ENCODE measurements at regions not wholly inside any gene's neighbourhood (a gene's known extent, or its start where the extent isn't known, plus 50 kb on each side); places are given as distances from the start of the nearest gene placed in this dataset.
A peak's percentile ranks its signal among the peaks of the same experiment; 100 is the strongest.

DNA sequence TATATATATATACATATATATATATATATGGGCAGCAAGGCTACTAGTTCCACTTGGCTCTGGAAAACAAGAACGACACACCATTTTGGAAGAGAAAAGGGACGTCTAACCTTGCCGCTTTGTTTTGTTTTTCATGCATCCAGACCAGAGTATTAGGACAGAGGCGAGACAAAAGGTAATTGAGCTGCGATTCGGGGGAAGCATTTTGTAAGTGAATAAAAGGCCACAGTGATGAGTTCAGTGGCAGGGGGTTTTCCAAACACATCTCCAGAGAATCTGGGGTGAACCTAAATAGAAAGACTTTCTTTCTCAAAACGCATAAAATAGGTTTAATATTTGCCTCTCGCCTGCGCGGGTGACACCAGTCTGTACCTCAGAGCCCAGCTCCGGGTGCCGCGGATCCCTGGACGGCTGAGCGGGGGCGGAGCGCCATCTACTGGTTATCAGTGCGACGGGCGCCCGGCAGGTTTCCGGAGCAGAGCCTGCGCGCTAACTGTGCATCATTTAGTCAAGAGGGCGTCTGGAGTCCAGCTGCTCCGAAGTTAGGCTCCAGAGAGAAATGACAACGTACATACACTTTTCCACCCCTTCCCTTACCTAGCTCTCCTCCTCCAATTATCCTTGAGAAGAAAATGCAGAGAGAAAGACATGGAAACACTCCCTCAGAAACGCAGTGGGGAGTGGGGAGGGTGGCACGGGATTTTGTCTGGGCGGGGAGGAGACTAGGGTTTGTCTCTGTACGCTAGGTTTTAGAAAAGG is 262.3 kb downstream of the TBC1D4 start (continued):
- no peak for TF ChIP-seq KLF9 (CRISPR knock-in tag; IDR thresholded peaks at IDR 0.05; ENCODE audit: low read depth)
- TF ChIP-seq, protein P1, sequence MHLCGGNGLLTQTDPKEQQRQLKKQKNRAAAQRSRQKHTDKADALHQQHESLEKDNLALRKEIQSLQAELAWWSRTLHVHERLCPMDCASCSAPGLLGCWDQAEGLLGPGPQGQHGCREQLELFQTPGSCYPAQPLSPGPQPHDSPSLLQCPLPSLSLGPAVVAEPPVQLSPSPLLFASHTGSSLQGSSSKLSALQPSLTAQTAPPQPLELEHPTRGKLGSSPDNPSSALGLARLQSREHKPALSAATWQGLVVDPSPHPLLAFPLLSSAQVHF (CRISPR knock-in tag; IDR thresholded peaks at IDR 0.05): no peak
- no peak for TF ChIP-seq ZKSCAN5 (CRISPR knock-in tag; IDR thresholded peaks at IDR 0.05)
- no peak for TF ChIP-seq ZNF572 (CRISPR knock-in tag; IDR thresholded peaks at IDR 0.05)
- no peak for TF ChIP-seq ZNF556 (CRISPR knock-in tag; IDR thresholded peaks at IDR 0.05; ENCODE audit: borderline replicate concordance)
- no peak for TF ChIP-seq ZNF124 (CRISPR knock-in tag; IDR thresholded peaks at IDR 0.05)
- TF ChIP-seq, protein P2, sequence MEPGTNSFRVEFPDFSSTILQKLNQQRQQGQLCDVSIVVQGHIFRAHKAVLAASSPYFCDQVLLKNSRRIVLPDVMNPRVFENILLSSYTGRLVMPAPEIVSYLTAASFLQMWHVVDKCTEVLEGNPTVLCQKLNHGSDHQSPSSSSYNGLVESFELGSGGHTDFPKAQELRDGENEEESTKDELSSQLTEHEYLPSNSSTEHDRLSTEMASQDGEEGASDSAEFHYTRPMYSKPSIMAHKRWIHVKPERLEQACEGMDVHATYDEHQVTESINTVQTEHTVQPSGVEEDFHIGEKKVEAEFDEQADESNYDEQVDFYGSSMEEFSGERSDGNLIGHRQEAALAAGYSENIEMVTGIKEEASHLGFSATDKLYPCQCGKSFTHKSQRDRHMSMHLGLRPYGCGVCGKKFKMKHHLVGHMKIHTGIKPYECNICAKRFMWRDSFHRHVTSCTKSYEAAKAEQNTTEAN (CRISPR knock-in tag; conservative IDR thresholded peaks at IDR 0.05): no peak
- no peak for TF ChIP-seq ZNF501 (CRISPR knock-in tag; IDR thresholded peaks at IDR 0.05)
- TF ChIP-seq ZNF652 (CRISPR knock-in tag; IDR thresholded peaks at IDR 0.05; ENCODE audit: borderline replicate concordance, low read depth): no peak
- no peak for TF ChIP-seq ZNF383 (CRISPR knock-in tag; IDR thresholded peaks at IDR 0.05; ENCODE audit: borderline replicate concordance)
- TF ChIP-seq ZNF230 (CRISPR knock-in tag; IDR thresholded peaks at IDR 0.05): 0 out of 2 replicates have a peak, but pooled peaks have one; percentile 42
- TF ChIP-seq ZNF10 (CRISPR knock-in tag; IDR thresholded peaks at IDR 0.05; ENCODE audit: borderline replicate concordance, low read depth): no peak
- no peak for TF ChIP-seq ZNF781 (CRISPR knock-in tag; IDR thresholded peaks at IDR 0.05; ENCODE audit: borderline replicate concordance, not compliant biosample characterization)
- TF ChIP-seq ELF1 (CRISPR knock-in tag; IDR thresholded peaks at IDR 0.05): no peak
- no peak for TF ChIP-seq KDM6A (CRISPR knock-in tag; IDR thresholded peaks at IDR 0.05; ENCODE audit: low read depth)
- no peak for TF ChIP-seq KLF11 (CRISPR knock-in tag; IDR thresholded peaks at IDR 0.05)
- TF ChIP-seq KMT2B (CRISPR knock-in tag; IDR thresholded peaks at IDR 0.05): no peak
- TF ChIP-seq ZFP37 (CRISPR knock-in tag; IDR thresholded peaks at IDR 0.05; ENCODE audit: borderline replicate concordance): no peak
- TF ChIP-seq GABPB1 (CRISPR knock-in tag; IDR thresholded peaks at IDR 0.05): peak; percentile 38; the same call in 1 of the 2 replicates
- TF ChIP-seq, protein P3, sequence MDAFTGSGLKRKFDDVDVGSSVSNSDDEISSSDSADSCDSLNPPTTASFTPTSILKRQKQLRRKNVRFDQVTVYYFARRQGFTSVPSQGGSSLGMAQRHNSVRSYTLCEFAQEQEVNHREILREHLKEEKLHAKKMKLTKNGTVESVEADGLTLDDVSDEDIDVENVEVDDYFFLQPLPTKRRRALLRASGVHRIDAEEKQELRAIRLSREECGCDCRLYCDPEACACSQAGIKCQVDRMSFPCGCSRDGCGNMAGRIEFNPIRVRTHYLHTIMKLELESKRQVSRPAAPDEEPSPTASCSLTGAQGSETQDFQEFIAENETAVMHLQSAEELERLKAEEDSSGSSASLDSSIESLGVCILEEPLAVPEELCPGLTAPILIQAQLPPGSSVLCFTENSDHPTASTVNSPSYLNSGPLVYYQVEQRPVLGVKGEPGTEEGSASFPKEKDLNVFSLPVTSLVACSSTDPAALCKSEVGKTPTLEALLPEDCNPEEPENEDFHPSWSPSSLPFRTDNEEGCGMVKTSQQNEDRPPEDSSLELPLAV (CRISPR knock-in tag; conservative IDR thresholded peaks at IDR 0.05; ENCODE audit: low read depth): no peak
- no peak for TF ChIP-seq CAMTA2 (CRISPR knock-in tag; IDR thresholded peaks at IDR 0.05; ENCODE audit: borderline replicate concordance)
- no peak for TF ChIP-seq ZNF136 (CRISPR knock-in tag; IDR thresholded peaks at IDR 0.05; ENCODE audit: low read depth)
- 0 out of 2 replicates have a peak, but pooled peaks have one; percentile 30 for TF ChIP-seq ARNT2 (CRISPR knock-in tag; IDR thresholded peaks at IDR 0.05; ENCODE audit: low read depth)
- no peak for TF ChIP-seq PBX2 (CRISPR knock-in tag; IDR thresholded peaks at IDR 0.05)
